ENCODE measurements at regions not wholly inside any gene's neighbourhood (a gene's known extent, or its start where the extent isn't known, plus 50 kb on each side); places are given as distances from the start of the nearest gene placed in this dataset.

GRCh38 chr6:150680510-150680909 lies 80.8 kb downstream of the PLEKHG1 start:
- ChIA-PET CTCF (no interaction called here), POLR2A (no interaction called here)
- no peak for DNase-seq (ENCODE audit: extremely low spot score)
- TF ChIP-seq, protein P1, sequence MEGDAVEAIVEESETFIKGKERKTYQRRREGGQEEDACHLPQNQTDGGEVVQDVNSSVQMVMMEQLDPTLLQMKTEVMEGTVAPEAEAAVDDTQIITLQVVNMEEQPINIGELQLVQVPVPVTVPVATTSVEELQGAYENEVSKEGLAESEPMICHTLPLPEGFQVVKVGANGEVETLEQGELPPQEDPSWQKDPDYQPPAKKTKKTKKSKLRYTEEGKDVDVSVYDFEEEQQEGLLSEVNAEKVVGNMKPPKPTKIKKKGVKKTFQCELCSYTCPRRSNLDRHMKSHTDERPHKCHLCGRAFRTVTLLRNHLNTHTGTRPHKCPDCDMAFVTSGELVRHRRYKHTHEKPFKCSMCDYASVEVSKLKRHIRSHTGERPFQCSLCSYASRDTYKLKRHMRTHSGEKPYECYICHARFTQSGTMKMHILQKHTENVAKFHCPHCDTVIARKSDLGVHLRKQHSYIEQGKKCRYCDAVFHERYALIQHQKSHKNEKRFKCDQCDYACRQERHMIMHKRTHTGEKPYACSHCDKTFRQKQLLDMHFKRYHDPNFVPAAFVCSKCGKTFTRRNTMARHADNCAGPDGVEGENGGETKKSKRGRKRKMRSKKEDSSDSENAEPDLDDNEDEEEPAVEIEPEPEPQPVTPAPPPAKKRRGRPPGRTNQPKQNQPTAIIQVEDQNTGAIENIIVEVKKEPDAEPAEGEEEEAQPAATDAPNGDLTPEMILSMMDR (IDR thresholded peaks at IDR 0.05; ENCODE audit: control extremely low read depth, extremely low read depth, low read depth, missing control alignments): no peak

GRCh38 chr6:150681578-150682395 lies 82.1 kb downstream of the PLEKHG1 start:
- DNase-seq (ENCODE audit: extremely low spot score): no peak
- ChIA-PET CTCF (no interaction called here), POLR2A (no interaction called here)
- TF ChIP-seq, protein P1 (IDR thresholded peaks at IDR 0.05; ENCODE audit: control extremely low read depth, extremely low read depth, low read depth, missing control alignments): no peak

DNA sequence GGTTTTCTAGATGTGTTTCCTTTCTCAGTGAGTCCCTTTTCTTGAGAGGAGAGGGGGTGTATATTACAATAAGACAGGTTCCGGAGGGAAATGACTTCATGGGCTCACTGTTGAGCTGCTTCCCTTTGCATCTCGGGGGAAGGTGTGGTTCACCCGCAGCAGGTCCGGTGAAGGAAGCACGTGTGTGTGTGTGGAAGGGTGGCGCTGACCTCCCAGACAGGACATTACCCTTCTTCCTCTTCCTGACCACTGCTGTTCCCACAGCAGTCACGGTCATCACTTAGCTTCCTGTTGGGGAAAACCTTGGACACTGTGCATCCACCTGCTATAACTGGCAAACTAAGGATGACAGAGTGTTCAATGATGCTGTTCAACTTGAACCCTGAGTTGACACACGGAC lies 83.6 kb downstream of the PLEKHG1 start:
- ChIA-PET CTCF (no interaction called here), POLR2A (no interaction called here)
- no peak for DNase-seq (ENCODE audit: extremely low spot score)
- TF ChIP-seq, protein P1 (IDR thresholded peaks at IDR 0.05; ENCODE audit: control extremely low read depth, extremely low read depth, low read depth, missing control alignments): no peak

- POLR2A ChIA-PET: no interaction called here
- CTCF ChIA-PET: interaction anchor here (5.0 kb wide), 1 partner anchor 133 kb away, joined by 33 read pairs; no protein-coding TSS in a partner anchor
- DNase-seq (ENCODE audit: extremely low spot score): no peak
- TF ChIP-seq, protein P1 (IDR thresholded peaks at IDR 0.05; ENCODE audit: control extremely low read depth, extremely low read depth, low read depth, missing control alignments): no peak
Observed at GRCh38 chr6:150684161-150684560, 84.5 kb downstream of the PLEKHG1 start.

GRCh38 chr6:150684714-150685459 lies 85.2 kb downstream of the PLEKHG1 start:
- TF ChIP-seq, protein P1 (IDR thresholded peaks at IDR 0.05; ENCODE audit: control extremely low read depth, extremely low read depth, low read depth, missing control alignments): no peak
- DNase-seq (ENCODE audit: extremely low spot score): no peak
- ChIA-PET CTCF (interaction anchor here (1.3 to 5.0 kb wide), 12 partner anchors 11 to 132 kb away, joined by 3 to 33 read pairs (median 4); no protein-coding TSS in a partner anchor), POLR2A (no interaction called here)

- peak; percentile 69 for DNase-seq (ENCODE audit: extremely low spot score)
- ChIA-PET POLR2A (no interaction called here), CTCF (interaction anchor here (0.7 to 5.0 kb wide), 31 partner anchors 9 to 639 kb away, joined by 3 to 33 read pairs (median 4); partner anchors contain the start of gene PLEKHG1)
- TF ChIP-seq, protein P1 (IDR thresholded peaks at IDR 0.05; ENCODE audit: control extremely low read depth, extremely low read depth, low read depth, missing control alignments): peak; percentile 77
Observed at GRCh38 chr6:150685860-150686259, 86.2 kb downstream of the PLEKHG1 start.
